OCI-LY1 (cell line): ENCODE measurements at regions not wholly inside any gene's neighbourhood (a gene's known extent, or its start where the extent isn't known, plus 50 kb on each side); places are given as distances from the start of the nearest gene placed in this dataset.

Source experiments
- H2AFZ ChIP-seq: fragments of 200-600 bp; sonication (generic), shearing (Covaris generic); 2 replicates; pipeline ENCODE4 v1.6.0; 2014; ENCODE audit warnings: antibody characterized with exemption, mild to moderate bottlenecking, low read length
- H3F3A ChIP-seq: fragments of 200-600 bp; sonication (generic), shearing (Covaris generic); 2 replicates; pipeline ENCODE4 v1.6.0; 2014; ENCODE audit warnings: mild to moderate bottlenecking, antibody characterized with exemption, low read length, moderate library complexity; ENCODE audit not compliant: insufficient read depth
- H3K27ac ChIP-seq: fragments of 200-600 bp; sonication (generic); 2 replicates; pipeline ENCODE4 v1.5.1; 2014; ENCODE audit warnings: low read length, mixed run types, mild to moderate bottlenecking, low read depth; ENCODE audit not compliant: poor library complexity, severe bottlenecking
- H3K27me3 ChIP-seq: fragments of 200-600 bp; sonication (generic); 2 replicates; pipeline ENCODE4 v1.6.0; 2014; ENCODE audit warnings: antibody characterized with exemption, mild to moderate bottlenecking, low read length, moderate library complexity; ENCODE audit not compliant: insufficient read depth
- H3K36me3 ChIP-seq: fragments of 200-600 bp; sonication (generic); 2 replicates; pipeline ENCODE4 v1.6.1; 2014; ENCODE audit warnings: mild to moderate bottlenecking, antibody characterized with exemption, low read length, moderate library complexity, mixed read lengths; ENCODE audit not compliant: insufficient read depth
- H3K4me1 ChIP-seq: fragments of 200-600 bp; sonication (generic); 2 replicates; pipeline ENCODE4 v1.5.1; 2014; ENCODE audit warnings: mild to moderate bottlenecking, low read length, moderate library complexity; ENCODE audit not compliant: insufficient read depth, severe bottlenecking
- H3K4me2 ChIP-seq: fragments of 200-600 bp; sonication (generic), shearing (Covaris generic); 2 replicates; pipeline ENCODE4 v1.6.1; 2014; ENCODE audit warnings: low read length
- H3K4me3 ChIP-seq: fragments of 200-600 bp; sonication (generic); 2 replicates; pipeline ENCODE4 v1.5.1; 2014; ENCODE audit warnings: low read length, low read depth, mild to moderate bottlenecking, mixed read lengths; ENCODE audit not compliant: poor library complexity, severe bottlenecking
- H3K79me2 ChIP-seq: fragments of 200-600 bp; shearing (Covaris generic); 2 replicates; pipeline ENCODE4 v1.6.1; 2016; ENCODE audit warnings: mixed run types, low read length, mixed read lengths; ENCODE audit not compliant: insufficient read depth
- H3K9ac ChIP-seq: fragments of 200-600 bp; sonication (generic), shearing (Covaris generic); 2 replicates; pipeline ENCODE4 v1.6.1; 2014; ENCODE audit warnings: mild to moderate bottlenecking, low read length, mixed read lengths
- H3K9me2 ChIP-seq: fragments of 200-600 bp; sonication (generic), shearing (Covaris generic); 2 replicates; pipeline ENCODE4 v1.6.1; 2014; ENCODE audit warnings: low read depth, mild to moderate bottlenecking, low read length, mixed read lengths
- H3K9me3 ChIP-seq: fragments of 200-600 bp; shearing (Covaris generic); 2 replicates; pipeline ENCODE4 v1.6.1; 2014; ENCODE audit warnings: low read length, mixed read lengths
- H4K20me1 ChIP-seq: fragments of 200-600 bp; sonication (generic), shearing (Covaris generic); 2 replicates; pipeline ENCODE4 v1.6.0; 2016; ENCODE audit warnings: mild to moderate bottlenecking, low read length; ENCODE audit not compliant: insufficient read depth
- EZH2 ChIP-seq: fragments of 200-600 bp; sonication (generic), shearing (Covaris generic); IDR thresholded peaks from 2 replicates; pipeline ENCODE4 v1.8.0; 2017; ENCODE audit warnings: borderline replicate concordance, mixed run types, mild to moderate bottlenecking, antibody characterized with exemption, low read length, moderate library complexity, mixed read lengths
- TF ChIP-seq, protein P1 (sequence below): fragments of 200-600 bp; sonication (generic), shearing (Covaris generic); IDR thresholded peaks from 2 replicates; pipeline ENCODE4 v1.5.1; 2017; ENCODE audit warnings: mild to moderate bottlenecking, antibody characterized with exemption, low read length, moderate library complexity, mixed read lengths

DNA sequence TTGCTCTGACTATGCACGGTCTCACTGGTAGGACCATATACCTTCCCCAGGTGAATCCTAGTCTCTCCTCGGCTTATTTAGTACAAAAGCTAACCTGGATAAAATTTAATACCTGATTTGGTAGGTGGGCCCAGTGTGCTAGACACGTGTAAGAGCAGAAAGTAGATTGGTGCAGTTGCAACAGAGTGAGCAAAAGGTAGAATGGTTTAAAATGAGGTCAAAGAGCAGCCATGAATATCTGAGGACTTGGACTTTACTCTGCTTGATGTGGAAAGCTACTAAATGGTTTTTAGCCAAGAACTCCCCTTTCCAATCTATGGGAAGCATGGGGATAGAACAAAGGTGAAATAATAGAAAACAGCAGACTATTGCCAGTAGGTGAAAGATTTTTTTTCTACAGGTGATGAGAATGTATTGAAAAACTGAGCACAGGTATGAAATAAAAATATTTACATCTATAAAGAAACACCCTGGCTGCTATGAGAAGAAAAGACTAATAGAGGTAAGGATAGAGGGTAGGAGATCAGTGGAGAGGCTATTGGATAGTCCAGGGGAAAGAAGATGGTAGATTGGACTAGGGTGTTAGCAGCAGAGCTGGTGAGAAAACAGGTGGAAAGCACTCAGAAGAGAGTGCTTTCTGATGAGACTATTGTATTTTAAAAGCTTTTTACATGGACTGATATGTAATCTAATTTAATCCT lies 61.3 kb upstream of the BCL9 start:
- no peak for TF ChIP-seq EZH2
- TF ChIP-seq, protein P1, sequence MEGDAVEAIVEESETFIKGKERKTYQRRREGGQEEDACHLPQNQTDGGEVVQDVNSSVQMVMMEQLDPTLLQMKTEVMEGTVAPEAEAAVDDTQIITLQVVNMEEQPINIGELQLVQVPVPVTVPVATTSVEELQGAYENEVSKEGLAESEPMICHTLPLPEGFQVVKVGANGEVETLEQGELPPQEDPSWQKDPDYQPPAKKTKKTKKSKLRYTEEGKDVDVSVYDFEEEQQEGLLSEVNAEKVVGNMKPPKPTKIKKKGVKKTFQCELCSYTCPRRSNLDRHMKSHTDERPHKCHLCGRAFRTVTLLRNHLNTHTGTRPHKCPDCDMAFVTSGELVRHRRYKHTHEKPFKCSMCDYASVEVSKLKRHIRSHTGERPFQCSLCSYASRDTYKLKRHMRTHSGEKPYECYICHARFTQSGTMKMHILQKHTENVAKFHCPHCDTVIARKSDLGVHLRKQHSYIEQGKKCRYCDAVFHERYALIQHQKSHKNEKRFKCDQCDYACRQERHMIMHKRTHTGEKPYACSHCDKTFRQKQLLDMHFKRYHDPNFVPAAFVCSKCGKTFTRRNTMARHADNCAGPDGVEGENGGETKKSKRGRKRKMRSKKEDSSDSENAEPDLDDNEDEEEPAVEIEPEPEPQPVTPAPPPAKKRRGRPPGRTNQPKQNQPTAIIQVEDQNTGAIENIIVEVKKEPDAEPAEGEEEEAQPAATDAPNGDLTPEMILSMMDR, result no peak
- Histone ChIP-seq H3K79me2 (no peaks in the 10 kb centered on the region), H3K4me1 (no peaks in the 10 kb centered on the region), H3K4me2 (no peak overlapping the region), H3K36me3 (no peaks in the 10 kb centered on the region), H3K27me3 (no peaks in the 10 kb centered on the region), H3F3A (no peaks in the 10 kb centered on the region), H4K20me1 (no peaks in the 10 kb centered on the region), H3K9me3 (no peaks in the 10 kb centered on the region), H3K4me3 (no peak overlapping the region), H2AFZ (no peak overlapping the region), H3K27ac (no peak overlapping the region), H3K9me2 (no peaks in the 10 kb centered on the region), H3K9ac (no peak overlapping the region)

DNA sequence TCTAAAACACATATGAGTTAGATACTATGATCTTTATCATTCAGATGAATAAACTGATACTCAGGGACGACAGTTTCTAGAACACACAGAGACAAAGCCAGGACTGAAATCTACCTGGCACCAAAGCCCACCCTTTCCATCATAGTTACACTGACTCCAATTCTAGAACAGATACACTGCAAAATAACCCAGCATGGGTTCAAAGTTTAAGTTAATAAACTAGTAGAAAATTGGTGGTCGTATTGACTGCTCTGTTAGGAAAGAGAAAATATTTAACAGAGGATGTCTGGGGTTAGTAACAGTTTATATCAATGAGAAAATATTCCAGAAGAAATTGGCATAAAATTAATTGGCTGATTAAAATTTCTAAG lies 60.8 kb upstream of the BCL9 start:
- H3K36me3 ChIP-seq, result no peaks in the 10 kb centered on the region
- no peaks in the 10 kb centered on the region for H3K9me2 ChIP-seq
- no peaks in the 10 kb centered on the region for H3K79me2 ChIP-seq
- no peaks in the 10 kb centered on the region for H3K27me3 ChIP-seq
- no peak overlapping the region for H3K9ac ChIP-seq
- H3F3A ChIP-seq, result no peaks in the 10 kb centered on the region
- no peaks in the 10 kb centered on the region for H3K9me3 ChIP-seq
- no peak overlapping the region for H3K4me3 ChIP-seq
- no peak overlapping the region for H3K4me2 ChIP-seq
- no peaks in the 10 kb centered on the region for H3K4me1 ChIP-seq
- no peaks in the 10 kb centered on the region for H4K20me1 ChIP-seq
- no peak overlapping the region for H2AFZ ChIP-seq
- H3K27ac ChIP-seq, result no peak overlapping the region
- TF ChIP-seq EZH2, result no peak
- TF ChIP-seq, protein P1, result no peak

DNA sequence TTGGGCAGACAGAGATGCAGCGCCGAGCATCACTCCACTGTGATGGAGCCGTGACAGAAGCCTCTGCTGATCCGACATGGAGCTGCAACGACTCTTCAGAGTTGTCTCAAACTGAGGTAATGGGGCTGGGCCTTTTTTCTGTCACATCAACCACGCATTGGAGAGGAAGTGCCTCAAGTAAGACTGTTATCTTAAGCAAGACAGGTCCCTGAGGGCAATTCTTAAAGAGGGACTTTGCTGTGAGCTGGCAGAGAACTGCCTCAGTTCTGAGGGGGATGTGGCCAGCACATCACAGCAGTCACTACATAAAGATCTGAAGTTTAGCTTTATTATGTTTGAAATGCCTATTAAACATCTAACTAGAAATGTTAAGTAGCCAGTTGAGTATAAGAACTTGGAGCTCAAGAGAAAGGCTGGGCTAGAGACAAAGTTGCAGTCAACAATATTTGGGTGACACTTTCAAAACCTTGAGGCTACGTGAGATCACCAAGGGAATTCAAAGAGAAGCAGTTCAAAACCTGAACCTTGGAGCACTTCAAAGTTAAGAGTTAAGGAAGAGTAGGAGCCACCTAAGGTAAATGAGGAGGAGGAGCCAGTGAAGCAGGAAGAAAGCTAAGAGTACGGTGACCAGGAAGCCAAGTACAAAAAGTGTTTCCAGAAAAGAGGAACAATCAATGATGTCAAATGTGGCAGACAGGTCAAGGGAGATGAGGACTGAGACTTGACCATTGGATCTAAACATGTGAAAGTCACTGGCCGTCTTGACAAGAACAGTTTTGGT lies 54.2 kb upstream of the BCL9 start:
- H3F3A ChIP-seq, result no peaks in the 10 kb centered on the region
- TF ChIP-seq EZH2, result no peak
- TF ChIP-seq, protein P1, result no peak
- no peak overlapping the region for H3K4me3 ChIP-seq

More for the DNA sequence above, 54.2 kb upstream of the BCL9 start:
- Histone ChIP-seq H3K36me3 (no peaks in the 10 kb centered on the region), H3K27ac (no peak overlapping the region), H3K9me2 (no peaks in the 10 kb centered on the region), H3K27me3 (no peaks in the 10 kb centered on the region), H3K4me2 (no peak overlapping the region), H3K4me1 (no peaks in the 10 kb centered on the region), H3K9ac (no peak overlapping the region), H2AFZ (no peak overlapping the region), H4K20me1 (no peaks in the 10 kb centered on the region), H3K79me2 (no peaks in the 10 kb centered on the region), H3K9me3 (no peaks in the 10 kb centered on the region)
